ENCODE measurements at regions not wholly inside any gene's neighbourhood (a gene's known extent, or its start where the extent isn't known, plus 50 kb on each side); places are given as distances from the start of the nearest gene placed in this dataset.

DNA sequence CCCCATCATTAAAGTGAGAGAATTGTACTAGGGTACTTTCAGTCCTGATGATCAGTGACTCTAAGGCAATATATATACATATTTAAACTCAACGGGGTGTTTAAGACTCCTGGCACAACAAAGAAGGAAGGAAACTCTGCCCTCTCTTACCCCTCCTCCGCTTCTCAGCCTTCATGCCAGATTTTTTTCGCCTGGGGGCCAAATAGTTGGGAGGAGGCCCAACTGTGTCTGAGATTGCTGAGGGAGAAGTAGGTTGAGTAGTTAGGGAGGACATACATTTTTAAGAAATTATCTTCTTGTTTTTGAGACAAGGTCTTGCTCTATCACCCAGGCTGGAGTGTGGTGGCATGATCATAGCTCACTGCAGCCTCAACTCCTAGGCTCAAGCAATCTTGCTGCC is 127.7 kb upstream of the SHB start:
- no peak for TF ChIP-seq MAZ (IDR thresholded peaks at IDR 0.05; ENCODE audit: borderline replicate concordance, low read depth, low read length)
- no peak for TF ChIP-seq MAZ (CRISPR knock-in tag; IDR thresholded peaks at IDR 0.05; ENCODE audit: low read depth)
- TF ChIP-seq, protein P1, sequence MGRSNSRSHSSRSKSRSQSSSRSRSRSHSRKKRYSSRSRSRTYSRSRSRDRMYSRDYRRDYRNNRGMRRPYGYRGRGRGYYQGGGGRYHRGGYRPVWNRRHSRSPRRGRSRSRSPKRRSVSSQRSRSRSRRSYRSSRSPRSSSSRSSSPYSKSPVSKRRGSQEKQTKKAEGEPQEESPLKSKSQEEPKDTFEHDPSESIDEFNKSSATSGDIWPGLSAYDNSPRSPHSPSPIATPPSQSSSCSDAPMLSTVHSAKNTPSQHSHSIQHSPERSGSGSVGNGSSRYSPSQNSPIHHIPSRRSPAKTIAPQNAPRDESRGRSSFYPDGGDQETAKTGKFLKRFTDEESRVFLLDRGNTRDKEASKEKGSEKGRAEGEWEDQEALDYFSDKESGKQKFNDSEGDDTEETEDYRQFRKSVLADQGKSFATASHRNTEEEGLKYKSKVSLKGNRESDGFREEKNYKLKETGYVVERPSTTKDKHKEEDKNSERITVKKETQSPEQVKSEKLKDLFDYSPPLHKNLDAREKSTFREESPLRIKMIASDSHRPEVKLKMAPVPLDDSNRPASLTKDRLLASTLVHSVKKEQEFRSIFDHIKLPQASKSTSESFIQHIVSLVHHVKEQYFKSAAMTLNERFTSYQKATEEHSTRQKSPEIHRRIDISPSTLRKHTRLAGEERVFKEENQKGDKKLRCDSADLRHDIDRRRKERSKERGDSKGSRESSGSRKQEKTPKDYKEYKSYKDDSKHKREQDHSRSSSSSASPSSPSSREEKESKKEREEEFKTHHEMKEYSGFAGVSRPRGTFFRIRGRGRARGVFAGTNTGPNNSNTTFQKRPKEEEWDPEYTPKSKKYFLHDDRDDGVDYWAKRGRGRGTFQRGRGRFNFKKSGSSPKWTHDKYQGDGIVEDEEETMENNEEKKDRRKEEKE (IDR thresholded peaks at IDR 0.05): no peak
- no peak for TF ChIP-seq FOSL1 (CRISPR knock-in tag; IDR thresholded peaks at IDR 0.05; ENCODE audit: borderline replicate concordance)
- TF ChIP-seq, protein P2, sequence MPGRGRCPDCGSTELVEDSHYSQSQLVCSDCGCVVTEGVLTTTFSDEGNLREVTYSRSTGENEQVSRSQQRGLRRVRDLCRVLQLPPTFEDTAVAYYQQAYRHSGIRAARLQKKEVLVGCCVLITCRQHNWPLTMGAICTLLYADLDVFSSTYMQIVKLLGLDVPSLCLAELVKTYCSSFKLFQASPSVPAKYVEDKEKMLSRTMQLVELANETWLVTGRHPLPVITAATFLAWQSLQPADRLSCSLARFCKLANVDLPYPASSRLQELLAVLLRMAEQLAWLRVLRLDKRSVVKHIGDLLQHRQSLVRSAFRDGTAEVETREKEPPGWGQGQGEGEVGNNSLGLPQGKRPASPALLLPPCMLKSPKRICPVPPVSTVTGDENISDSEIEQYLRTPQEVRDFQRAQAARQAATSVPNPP (CRISPR knock-in tag; IDR thresholded peaks at IDR 0.05): no peak
- TF ChIP-seq, protein P3, sequence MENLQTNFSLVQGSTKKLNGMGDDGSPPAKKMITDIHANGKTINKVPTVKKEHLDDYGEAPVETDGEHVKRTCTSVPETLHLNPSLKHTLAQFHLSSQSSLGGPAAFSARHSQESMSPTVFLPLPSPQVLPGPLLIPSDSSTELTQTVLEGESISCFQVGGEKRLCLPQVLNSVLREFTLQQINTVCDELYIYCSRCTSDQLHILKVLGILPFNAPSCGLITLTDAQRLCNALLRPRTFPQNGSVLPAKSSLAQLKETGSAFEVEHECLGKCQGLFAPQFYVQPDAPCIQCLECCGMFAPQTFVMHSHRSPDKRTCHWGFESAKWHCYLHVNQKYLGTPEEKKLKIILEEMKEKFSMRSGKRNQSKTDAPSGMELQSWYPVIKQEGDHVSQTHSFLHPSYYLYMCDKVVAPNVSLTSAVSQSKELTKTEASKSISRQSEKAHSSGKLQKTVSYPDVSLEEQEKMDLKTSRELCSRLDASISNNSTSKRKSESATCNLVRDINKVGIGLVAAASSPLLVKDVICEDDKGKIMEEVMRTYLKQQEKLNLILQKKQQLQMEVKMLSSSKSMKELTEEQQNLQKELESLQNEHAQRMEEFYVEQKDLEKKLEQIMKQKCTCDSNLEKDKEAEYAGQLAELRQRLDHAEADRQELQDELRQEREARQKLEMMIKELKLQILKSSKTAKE (CRISPR knock-in tag; IDR thresholded peaks at IDR 0.05; ENCODE audit: borderline replicate concordance): no peak
- TF ChIP-seq EZH2 (conservative IDR thresholded peaks at IDR 0.05; ENCODE audit: low read depth, low read length): no peak
- TF ChIP-seq TCF12 (IDR thresholded peaks at IDR 0.05): no peak
- no peak for TF ChIP-seq TCF12 (CRISPR knock-in tag; IDR thresholded peaks at IDR 0.05)
- no peak for TF ChIP-seq CHD4 (IDR thresholded peaks at IDR 0.05; ENCODE audit: borderline replicate concordance, low read length)
- TF ChIP-seq POLR2A (IDR thresholded peaks at IDR 0.05; ENCODE audit: insufficient read depth in 1 of 2, low read depth in 2 of 2, low read length in 2 of 2): no peak
- TF ChIP-seq, protein P4, sequence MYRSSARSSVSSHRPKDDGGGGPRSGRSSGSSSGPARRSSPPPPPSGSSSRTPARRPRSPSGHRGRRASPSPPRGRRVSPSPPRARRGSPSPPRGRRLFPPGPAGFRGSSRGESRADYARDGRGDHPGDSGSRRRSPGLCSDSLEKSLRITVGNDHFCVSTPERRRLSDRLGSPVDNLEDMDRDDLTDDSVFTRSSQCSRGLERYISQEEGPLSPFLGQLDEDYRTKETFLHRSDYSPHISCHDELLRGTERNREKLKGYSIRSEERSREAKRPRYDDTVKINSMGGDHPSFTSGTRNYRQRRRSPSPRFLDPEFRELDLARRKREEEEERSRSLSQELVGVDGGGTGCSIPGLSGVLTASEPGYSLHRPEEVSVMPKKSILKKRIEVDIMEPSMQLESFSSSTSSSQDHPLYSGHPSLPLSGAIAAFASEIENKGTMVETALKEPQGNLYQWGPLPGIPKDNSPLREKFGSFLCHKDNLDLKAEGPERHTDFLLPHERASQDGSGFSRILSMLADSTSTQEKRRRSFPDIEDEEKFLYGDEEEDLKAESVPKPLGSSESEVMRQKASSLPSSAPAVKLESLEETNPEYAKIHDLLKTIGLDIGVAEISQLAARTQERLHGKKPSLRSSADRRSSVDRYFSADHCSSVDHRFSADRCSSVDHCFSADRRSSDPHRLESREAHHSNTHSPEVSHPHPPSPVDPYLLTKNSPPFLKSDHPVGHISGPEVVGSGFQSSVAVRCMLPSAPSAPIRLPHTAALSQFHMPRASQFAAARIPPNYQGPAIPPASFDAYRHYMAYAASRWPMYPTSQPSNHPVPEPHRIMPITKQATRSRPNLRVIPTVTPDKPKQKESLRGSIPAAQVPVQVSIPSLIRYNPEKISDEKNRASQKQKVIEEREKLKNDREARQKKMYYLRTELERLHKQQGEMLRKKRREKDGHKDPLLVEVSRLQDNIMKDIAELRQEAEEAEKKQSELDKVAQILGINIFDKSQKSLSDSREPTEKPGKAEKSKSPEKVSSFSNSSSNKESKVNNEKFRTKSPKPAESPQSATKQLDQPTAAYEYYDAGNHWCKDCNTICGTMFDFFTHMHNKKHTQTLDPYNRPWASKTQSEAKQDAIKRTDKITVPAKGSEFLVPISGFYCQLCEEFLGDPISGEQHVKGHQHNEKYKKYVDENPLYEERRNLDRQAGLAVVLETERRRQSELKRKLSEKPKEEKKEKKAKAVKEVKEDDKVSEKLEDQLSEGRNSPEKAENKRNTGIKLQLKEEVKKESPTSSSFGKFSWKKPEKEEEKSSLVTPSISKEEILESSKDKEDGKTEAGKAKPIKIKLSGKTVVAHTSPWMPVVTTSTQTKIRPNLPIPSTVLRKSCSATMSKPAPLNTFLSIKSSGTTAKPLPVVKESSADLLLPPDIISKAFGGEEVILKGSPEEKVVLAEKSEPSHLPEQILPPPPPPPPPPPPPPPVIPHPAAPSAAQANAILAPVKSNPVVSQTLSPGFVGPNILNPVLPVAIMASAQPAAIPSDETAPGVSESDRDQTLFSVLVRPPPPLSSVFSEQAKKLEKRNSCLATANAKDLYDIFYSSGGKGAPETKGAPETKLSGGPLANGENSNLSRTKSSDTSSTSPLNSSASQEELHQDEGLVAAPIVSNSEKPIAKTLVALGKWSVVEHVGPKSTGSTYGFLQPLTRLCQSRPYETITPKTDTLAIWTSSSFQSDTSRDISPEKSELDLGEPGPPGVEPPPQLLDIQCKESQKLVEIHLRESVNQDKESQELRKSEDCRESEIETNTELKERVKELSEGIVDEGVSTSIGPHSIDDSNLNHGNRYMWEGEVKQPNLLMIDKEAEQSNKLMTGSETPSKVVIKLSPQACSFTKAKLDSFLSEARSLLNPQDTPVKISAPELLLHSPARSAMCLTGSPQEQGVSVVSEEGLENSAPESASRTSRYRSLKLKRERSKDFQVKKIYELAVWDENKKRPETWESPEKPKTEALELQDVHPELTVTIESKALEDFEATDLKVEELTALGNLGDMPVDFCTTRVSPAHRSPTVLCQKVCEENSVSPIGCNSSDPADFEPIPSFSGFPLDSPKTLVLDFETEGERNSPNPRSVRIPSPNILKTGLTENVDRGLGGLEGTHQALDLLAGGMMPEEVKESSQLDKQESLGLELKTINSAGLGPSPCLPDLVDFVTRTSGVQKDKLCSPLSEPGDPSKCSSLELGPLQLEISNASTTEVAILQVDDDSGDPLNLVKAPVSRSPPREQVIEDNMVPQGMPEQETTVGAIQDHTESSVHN (CRISPR knock-in tag; IDR thresholded peaks at IDR 0.05): no peak
